ENCODE measurements at regions not wholly inside any gene's neighbourhood (a gene's known extent, or its start where the extent isn't known, plus 50 kb on each side); places are given as distances from the start of the nearest gene placed in this dataset.

- H3K27ac ChIP-seq: no peak overlapping the region
- TF ChIP-seq CTCF (conservative IDR thresholded peaks at IDR 0.05) (no peak), ZFX (IDR thresholded peaks at IDR 0.05) (no peak)
Observed at GRCh38 chr4:180434131-180434895, 1808.9 kb upstream of the TENM3 start.

DNA sequence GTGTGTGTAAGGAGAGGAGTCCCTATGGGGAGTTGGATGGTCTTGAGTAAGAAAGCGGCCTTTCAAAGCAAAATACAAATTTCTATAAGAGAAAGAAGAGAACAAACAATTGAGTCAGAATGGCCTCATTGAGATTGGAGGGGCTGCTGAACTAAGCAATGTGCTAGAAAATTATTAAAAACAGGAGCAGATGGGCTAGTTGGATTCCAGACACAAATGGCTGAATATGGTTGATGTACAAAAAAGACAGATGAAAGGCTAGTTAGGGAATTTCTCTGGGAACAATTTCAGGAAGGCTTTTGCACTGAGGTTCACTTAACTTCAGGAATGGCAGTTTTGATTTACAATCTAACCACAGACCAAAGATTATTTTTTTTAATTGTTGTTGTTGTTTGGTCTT is 1806.8 kb upstream of the TENM3 start:
- TF ChIP-seq ZFX (IDR thresholded peaks at IDR 0.05): no peak
- TF ChIP-seq CTCF (conservative IDR thresholded peaks at IDR 0.05): no peak
- H3K27ac ChIP-seq: no peak overlapping the region

GRCh38 chr4:180437601-180438000 is 1805.6 kb upstream of the TENM3 start:
- TF ChIP-seq ZFX (IDR thresholded peaks at IDR 0.05) (no peak), CTCF (conservative IDR thresholded peaks at IDR 0.05) (no peak)
- H3K27ac ChIP-seq: no peak overlapping the region

DNA sequence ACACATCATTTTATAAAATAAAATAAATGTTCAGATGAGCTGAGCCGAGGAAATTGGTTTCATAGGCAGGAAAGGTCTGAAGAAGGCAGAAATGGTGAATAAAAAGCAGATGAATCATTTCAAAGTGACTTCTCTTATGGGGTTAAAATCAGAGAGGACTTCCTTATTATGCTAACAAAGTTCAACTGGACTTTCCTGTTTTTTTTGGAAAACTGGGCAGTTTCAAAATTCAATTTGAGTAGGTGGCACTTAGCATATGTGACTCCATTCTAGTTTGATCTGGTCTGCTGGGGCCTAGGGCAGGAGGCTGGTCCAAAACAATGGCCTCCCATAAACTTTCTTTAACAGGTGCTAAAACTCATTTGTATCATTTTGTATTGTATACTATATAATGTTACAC is 1794.9 kb upstream of the TENM3 start:
- TF ChIP-seq CTCF (conservative IDR thresholded peaks at IDR 0.05): no peak
- no peak overlapping the region for H3K27ac ChIP-seq

DNA sequence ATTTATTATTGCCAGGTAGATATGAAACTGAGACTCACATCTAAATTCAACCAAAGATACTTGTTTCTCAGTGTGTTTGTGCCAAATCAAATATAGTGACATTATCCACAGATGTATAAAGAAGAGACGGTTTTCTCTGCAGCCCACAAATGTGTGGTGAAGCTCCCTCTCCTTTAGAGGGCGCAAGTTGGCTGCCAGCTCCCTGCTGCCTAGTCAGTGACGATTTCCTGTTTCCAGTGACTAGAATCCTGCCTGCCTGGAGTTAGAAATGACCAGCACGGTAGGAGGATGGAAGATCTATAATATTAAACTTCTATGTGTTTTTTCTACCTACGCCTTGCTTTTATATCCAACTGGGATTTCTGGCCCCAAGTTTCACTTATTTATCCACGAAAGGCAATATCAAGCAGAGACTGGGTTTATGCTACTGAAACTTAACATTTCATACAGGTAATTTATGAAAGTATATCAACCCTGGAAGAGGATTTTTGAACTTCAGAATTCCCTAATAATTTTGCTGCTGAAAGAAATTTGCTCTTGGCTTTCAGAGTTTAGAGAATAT is 1793.7 kb upstream of the TENM3 start:
- TF ChIP-seq CTCF (conservative IDR thresholded peaks at IDR 0.05) (peak; percentile 85), ZFX (IDR thresholded peaks at IDR 0.05) (no peak)
- no peak overlapping the region for H3K27ac ChIP-seq

DNA sequence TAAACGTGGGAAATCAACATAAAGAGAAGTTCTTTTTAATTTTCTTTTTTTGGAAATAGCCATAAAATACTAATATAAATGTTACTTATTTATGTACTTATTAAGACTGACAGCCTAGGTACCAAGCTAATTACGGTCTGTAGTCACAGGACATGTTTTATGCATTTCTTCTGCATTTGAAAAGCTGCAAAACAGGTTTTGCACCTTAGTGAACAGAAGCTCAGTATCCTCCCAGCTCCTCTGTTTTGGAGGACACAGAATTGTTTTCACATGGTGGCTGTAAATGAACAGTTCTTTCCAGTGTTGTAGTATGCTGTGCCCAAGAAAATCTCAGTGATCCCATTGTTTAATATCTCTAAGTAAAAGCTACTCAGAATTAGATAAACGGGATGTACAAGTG is 1788.0 kb upstream of the TENM3 start:
- H3K27ac ChIP-seq: no peak overlapping the region
- TF ChIP-seq ZFX (IDR thresholded peaks at IDR 0.05) (no peak), CTCF (conservative IDR thresholded peaks at IDR 0.05) (no peak)

DNA sequence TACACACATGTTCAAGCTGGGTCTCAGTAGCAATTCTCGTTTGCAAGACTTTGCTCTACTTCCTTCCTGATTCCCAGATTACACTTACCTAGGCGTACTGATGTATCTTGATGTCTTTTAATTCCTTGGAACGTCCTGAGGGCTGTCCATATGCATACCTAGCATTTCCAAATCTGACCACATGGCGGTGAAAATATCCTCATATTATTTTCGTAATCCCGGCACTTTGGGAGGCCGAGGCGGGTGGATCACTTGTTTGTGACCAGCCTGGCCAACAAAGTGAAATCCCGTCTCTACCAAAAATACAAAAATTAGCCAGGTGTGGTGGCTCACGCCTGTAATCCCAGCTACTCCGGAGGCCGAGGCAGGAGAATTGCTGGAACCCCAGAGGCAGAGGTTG is 1786.3 kb upstream of the TENM3 start:
- TF ChIP-seq ZFX (IDR thresholded peaks at IDR 0.05) (no peak), CTCF (conservative IDR thresholded peaks at IDR 0.05) (peak; percentile 49)
- no peak overlapping the region for H3K27ac ChIP-seq

Data from C4-2B (cell line).